OCI-LY3 (cell line): ENCODE measurements at regions not wholly inside any gene's neighbourhood (a gene's known extent, or its start where the extent isn't known, plus 50 kb on each side); places are given as distances from the start of the nearest gene placed in this dataset.

ENCODE experiments used
- EZH2phosphoT487 ChIP-seq: fragments of 200-600 bp; shearing (Covaris generic); IDR thresholded peaks from 2 replicates; pipeline ENCODE4 v1.6.1; 2018; ENCODE audit warnings: antibody characterized with exemption, mixed run types, low read depth
- TF ChIP-seq, protein P1 (sequence below): fragments of 200-600, 300-600 bp; sonication (generic); IDR thresholded peaks from 2 replicates; pipeline ENCODE4 v1.5.1; 2014; ENCODE audit warnings: antibody characterized with exemption, low read length, low read depth

- TF ChIP-seq, protein P1, sequence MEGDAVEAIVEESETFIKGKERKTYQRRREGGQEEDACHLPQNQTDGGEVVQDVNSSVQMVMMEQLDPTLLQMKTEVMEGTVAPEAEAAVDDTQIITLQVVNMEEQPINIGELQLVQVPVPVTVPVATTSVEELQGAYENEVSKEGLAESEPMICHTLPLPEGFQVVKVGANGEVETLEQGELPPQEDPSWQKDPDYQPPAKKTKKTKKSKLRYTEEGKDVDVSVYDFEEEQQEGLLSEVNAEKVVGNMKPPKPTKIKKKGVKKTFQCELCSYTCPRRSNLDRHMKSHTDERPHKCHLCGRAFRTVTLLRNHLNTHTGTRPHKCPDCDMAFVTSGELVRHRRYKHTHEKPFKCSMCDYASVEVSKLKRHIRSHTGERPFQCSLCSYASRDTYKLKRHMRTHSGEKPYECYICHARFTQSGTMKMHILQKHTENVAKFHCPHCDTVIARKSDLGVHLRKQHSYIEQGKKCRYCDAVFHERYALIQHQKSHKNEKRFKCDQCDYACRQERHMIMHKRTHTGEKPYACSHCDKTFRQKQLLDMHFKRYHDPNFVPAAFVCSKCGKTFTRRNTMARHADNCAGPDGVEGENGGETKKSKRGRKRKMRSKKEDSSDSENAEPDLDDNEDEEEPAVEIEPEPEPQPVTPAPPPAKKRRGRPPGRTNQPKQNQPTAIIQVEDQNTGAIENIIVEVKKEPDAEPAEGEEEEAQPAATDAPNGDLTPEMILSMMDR = no peak
- TF ChIP-seq EZH2phosphoT487 = no peak
Observed at GRCh38 chr2:11014026-11014425, 102.3 kb downstream of the KCNF1 start.
